GM21723 (cell line): ENCODE measurements at regions not wholly inside any gene's neighbourhood (a gene's known extent, or its start where the extent isn't known, plus 50 kb on each side); places are given as distances from the start of the nearest gene placed in this dataset.

Experiments
- ATAC-seq: cut with Tn5 transposase; IDR thresholded peaks from one replicate; pipeline ENCODE4 v1.9.1; 2021; ENCODE audit warnings: mild to moderate bottlenecking, moderate library complexity; ENCODE audit not compliant: unreplicated experiment

- ATAC-seq = no peak
These were observed 237.2 kb upstream of the FSTL5 start for GRCh38 chr4:162401021-162401420.

DNA sequence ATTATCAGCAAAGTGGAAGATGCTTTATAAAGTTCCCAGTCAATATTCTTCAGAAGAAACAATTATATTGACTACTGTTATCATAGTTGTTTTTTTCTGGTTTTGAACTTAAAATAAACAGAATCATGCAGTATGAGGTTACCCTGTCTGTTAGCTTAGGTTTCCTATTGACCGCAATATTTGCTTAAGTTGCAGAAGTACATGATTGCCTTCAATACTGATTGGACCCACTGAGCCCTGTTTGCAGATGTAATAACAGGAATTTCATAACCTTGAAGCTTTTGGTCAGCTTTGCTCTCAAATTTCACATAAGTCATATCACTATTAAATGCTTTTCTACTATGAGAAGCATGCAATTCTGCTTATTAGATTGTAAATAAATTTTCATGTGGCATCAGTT, 229.1 kb upstream of the FSTL5 start:
- no peak for ATAC-seq

DNA sequence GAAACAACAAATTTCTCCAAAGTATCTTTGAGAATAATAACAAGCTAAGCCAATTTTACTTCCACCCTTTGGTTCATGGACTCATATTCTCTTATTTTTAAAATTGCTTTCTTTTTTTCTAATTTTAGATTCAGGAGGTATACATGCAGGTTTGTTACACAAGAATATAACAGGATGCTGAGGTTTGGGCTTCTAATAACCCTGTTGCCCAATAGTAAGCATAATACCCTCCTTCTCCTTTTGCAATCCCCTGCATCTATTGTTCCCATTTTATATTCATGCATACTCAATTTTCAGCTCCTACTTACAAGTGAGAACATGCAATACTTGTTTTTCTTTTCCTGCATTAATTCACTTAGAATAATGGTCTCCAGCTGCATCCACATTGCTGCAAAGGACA, 202.3 kb upstream of the FSTL5 start:
- ATAC-seq = no peak

DNA sequence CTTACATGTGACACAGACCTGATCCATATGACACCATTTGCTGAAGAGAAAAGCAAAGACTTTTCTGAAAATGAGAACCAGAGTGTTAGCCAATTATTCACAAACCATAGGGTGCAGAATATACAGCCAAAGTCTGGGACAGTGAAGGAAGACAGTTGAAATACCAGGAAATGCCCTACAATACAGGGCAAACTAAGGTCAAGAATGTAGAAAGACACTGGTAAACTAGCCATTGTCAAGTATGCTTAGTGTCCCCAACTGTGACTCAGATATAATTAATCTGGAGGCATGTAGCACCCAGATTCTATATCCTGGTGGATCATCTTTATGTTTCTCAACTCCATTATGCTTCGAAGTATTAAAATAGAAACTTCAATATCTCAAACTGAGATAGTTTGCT, 200.9 kb upstream of the FSTL5 start:
- ATAC-seq = no peak

DNA sequence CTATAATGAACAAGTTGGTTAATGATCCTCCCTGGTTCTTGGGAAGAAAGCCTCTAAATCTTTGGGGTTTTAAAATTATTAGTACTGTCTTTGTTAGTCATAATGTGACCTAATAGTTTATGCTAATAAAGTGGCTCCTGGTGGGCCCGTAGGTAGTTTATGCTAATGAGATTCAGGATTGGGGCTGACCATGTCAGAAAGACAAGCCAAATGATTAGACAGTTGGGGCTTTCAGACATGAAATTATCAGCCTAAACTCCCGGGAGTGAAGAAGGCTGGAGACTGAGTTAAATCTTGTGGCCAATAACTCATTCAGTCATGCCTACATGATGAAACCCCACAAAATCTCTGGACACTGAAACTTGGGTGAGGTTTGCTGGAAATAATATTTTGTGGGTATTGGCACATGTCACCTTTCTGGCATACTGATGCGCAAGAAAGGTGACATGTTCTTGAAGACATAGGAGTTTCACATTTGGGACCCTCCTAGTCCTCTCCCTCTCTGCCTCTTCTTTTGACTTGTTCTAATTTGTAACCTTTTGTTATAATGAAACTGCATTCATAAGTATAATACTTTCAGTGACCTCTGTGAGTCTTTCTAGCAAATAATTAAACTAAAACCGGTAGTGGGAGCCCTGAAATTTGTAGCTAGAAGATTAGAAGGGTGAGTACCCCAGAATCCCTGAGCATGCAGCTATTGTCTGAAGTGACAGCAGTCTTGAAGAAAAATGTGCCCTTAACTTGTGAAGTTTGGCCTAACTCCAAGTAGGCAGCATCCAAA, 196.8 kb upstream of the FSTL5 start:
- no peak for ATAC-seq

DNA sequence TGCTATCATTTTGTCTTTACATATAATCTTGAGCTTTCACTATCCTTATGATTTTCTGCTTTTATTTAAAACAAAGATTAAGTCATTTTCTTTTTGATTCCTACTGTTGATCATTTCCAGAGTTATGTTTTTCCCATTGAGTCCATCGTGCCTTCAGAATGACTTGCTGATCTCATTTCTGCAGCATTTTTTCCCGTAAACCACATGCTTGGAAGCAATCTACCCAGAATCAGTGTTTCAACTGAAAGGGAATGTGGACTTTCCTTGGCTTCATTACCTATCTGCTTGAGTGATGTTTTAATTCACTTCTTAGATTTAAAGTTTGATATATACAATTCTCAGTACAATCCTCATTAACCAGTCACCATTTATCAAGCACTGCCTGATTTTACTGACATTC, 192.4 kb upstream of the FSTL5 start:
- no peak for ATAC-seq

GRCh38 chr4:162352580-162353107, 188.8 kb upstream of the FSTL5 start:
- ATAC-seq = no peak

DNA sequence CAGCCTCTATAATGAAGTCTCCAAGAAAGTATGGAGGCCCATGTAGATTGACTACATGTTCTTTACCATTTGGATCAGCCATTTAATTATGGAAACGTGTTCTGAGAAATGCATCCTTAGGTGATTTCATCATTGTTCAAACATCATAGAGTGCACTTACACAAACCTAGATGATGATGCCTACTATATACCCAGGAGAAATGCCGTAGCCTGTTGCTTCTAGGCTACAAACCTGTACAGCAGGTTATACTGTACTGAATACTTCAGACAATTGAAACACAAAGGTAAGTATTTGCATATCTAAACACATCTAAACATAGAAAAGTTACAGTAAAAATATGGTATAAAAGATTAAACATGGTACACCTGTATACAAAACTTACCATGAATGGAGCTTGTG, 186.5 kb upstream of the FSTL5 start:
- ATAC-seq = no peak

GRCh38 chr4:162349395-162349794, 185.6 kb upstream of the FSTL5 start:
- ATAC-seq = no peak

- ATAC-seq = no peak
These were observed 184.0 kb upstream of the FSTL5 start for GRCh38 chr4:162347842-162348213.

DNA sequence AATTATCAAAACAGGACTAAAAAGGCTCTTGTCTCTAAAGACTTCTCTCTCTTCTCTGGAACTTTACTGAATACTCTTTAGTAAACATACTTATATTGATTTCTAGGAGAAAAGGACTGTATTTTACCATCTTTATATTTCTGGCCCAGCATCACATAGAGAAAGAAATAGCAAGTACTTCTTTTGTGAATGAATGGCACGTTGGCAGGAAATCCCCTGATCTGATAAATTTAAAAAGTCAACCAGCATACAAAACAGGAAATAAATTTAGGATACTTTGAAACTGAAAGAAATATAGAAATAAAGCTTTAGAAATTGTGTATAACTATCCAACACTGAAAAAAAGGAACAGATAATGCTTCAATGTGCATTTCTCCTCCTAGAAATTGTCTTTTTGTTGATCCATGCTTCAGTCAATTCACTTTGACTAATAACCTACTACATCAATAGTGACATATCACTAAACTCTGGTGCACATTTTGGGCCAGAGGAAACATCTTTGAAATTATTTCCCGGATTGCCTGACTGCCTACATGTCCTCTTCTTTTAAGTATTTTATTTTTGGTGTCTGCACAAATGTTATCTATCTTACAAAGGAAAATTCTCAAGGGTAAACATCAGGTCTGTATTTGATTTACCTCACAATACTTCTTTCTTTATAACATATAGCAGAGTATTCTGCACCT, 183.5 kb upstream of the FSTL5 start:
- ATAC-seq = no peak

- ATAC-seq = no peak
These were observed 180.2 kb upstream of the FSTL5 start for GRCh38 chr4:162343967-162344366.

DNA sequence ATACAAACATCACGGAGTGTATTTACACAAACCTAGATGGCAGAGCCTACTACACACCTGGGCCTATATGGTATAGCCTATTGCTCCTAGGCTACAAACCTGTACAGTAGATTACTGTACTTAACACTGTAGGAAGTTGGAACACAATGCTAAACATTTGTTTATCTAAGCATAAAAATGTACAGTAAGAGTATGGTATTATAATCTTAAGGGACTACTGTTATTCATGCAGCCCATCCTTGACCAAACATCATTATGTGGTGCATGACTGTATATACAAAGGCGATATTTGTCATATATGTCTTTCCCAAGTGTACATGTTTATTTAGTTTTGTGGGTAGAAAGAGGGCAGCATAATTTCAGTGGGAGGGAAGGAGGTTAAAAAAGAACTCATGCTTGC, 177.7 kb upstream of the FSTL5 start:
- no peak for ATAC-seq

DNA sequence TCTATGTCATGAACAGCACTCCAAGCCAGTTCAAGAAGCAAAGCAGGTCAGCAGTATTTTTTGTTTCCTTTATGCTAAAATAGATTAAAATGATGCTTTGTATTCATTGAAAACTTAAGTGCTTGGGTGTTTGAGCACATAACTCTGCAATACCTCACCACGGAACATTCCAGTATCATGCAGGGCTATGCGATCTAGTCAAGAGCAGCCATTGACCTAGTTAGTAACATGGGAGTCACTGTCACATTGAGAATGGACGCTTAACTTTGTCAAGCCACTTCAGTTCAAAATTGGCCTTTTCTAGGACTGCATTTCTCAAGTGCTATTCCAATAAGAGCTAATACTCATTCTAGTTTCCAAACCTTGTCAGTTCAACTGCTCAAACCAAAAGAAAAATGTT, 160.1 kb upstream of the FSTL5 start:
- ATAC-seq = no peak

GRCh38 chr4:162322054-162322453, 158.3 kb upstream of the FSTL5 start:
- no peak for ATAC-seq

- ATAC-seq = no peak
These were observed 122.0 kb upstream of the FSTL5 start for GRCh38 chr4:162285753-162286152.

DNA sequence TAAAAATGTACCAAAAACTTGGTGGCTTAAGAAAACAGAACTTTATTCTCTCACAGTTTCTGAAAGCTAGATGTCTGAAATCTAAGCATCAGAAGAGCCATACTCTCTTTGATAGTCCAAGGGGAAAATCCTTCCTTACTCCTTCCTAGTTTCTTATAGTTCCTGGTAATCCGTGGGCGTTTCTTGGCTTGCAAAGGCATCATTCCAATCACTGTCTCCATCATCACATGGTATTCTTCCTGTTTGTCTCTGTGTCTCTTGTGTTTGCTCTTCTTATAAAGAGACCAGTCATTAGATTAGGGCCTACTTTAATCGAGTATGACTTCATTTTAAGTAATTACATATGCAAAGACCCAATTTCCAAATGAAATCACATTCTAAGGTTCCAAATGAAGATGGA, 118.9 kb upstream of the FSTL5 start:
- ATAC-seq = no peak

- no peak for ATAC-seq
These were observed 110.6 kb upstream of the FSTL5 start for GRCh38 chr4:162274354-162274753.

GRCh38 chr4:162272215-162272614, 108.4 kb upstream of the FSTL5 start:
- no peak for ATAC-seq

DNA sequence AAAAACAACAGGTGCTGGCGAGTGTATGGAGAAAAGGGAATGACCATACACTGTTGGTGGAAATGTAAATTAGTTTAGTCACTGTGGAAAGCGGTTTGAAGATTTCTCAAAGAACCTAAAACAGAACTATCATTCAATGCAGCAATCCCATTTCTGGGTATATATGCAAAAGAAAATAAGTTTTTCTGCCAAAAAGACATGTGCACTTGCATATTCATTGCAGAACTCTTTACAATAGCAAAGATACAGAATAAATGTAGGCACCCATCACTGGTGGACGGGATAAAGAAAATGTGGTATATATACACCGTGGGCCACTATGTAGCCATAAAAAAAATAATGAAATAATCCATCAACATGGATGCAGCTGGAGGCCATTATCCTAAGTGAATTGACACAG, 105.1 kb upstream of the FSTL5 start:
- ATAC-seq = no peak

GRCh38 chr4:162265802-162266201, 102.0 kb upstream of the FSTL5 start:
- ATAC-seq = no peak

DNA sequence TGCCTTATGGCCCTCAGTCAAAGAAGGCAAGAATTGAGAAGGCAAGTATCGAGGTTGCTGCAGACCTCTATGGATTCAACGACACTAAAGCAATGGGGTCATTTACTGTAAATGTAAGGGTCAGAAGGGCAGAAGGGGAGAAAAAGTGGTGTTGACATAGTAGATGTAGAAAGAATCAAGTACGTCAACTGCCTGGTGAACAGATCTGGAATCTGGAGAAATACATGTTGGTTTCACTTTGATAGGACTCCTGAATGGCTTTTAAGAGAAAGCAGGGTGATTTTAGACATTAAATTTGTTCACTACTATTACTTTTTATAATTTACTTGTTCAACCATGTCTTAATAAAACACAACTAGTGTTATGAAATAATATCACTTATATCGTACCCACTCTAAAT, 81.3 kb upstream of the FSTL5 start:
- ATAC-seq = no peak
